Keratinocyte (primary cell): ENCODE measurements at regions not wholly inside any gene's neighbourhood (a gene's known extent, or its start where the extent isn't known, plus 50 kb on each side); places are given as distances from the start of the nearest gene placed in this dataset.

Experiments
- DNase-seq: peaks from one replicate; pipeline ENCODE4 v3.0.0-alpha.2; 2011; ENCODE audit warnings: low read depth, missing footprints, low spot score
- FAIRE-seq: peaks from 2 replicates; lab custom pipeline; 2011; peaks lifted over from hg19 to GRCh38; lab: Jason Lieb, UNC
- H2AFZ ChIP-seq: 2 replicates; pipeline ENCODE4 v1.6.0; 2012; ENCODE audit warnings: low read length, control low read depth, inconsistent platforms; ENCODE audit not compliant: control insufficient read depth
- H3K27ac ChIP-seq: 2 replicates; pipeline ENCODE4 v1.5.1; 2011; ENCODE audit warnings: low read length; ENCODE audit not compliant: control insufficient read depth, insufficient read depth
- H3K27me3 ChIP-seq: 3 replicates; pipeline ENCODE4 v1.6.0; 2011; ENCODE audit warnings: low read length; ENCODE audit not compliant: control insufficient read depth, insufficient read depth; ENCODE audit errors: extremely low read depth
- H3K36me3 ChIP-seq, 2 experiments: 2 replicates in 1 of 2; 3 replicates in 1 of 2; pipeline ENCODE4 v1.5.1; 2011; ENCODE audit warnings: low read length in 2 of 2, mild to moderate bottlenecking in 1 of 2; ENCODE audit not compliant: control insufficient read depth in 2 of 2, insufficient read depth in 2 of 2; ENCODE audit errors: extremely low read depth in 1 of 2
- H3K4me1 ChIP-seq: 3 replicates; pipeline ENCODE4 v1.5.1; 2011; ENCODE audit warnings: low read length; ENCODE audit not compliant: control insufficient read depth, insufficient read depth; ENCODE audit errors: extremely low read depth
- H3K4me2 ChIP-seq: 3 replicates; pipeline ENCODE4 v1.6.0; 2011; ENCODE audit warnings: low read depth, low read length; ENCODE audit not compliant: control insufficient read depth, insufficient read depth; ENCODE audit errors: extremely low read depth
- H3K4me3 ChIP-seq, 3 experiments: fragments of 200-600 bp in 1 of 3; sonication (generic) in 1 of 3; 2 replicates in 2 of 3; 3 replicates in 1 of 3; pipeline ENCODE4 v1.5.1; 2011 to 2016; ENCODE audit warnings: low read length in 3 of 3, mild to moderate bottlenecking in 3 of 3, control low read depth in 2 of 3, inconsistent platforms in 1 of 3, low read depth in 1 of 3, mixed read lengths in 1 of 3, mixed run types in 1 of 3, moderate library complexity in 1 of 3; ENCODE audit not compliant: control insufficient read depth in 2 of 3, insufficient read depth in 2 of 3; ENCODE audit errors: extremely low read depth in 1 of 3
- H3K79me2 ChIP-seq: 2 replicates; pipeline ENCODE4 v1.6.0; 2012; ENCODE audit warnings: low read length; ENCODE audit not compliant: control insufficient read depth, insufficient read depth
- H3K9ac ChIP-seq: 3 replicates; pipeline ENCODE4 v1.6.0; 2011; ENCODE audit warnings: low read length; ENCODE audit not compliant: control insufficient read depth, insufficient read depth; ENCODE audit errors: extremely low read depth
- H3K9me1 ChIP-seq: 3 replicates; pipeline ENCODE4 v1.6.0; 2011; ENCODE audit warnings: low read length; ENCODE audit not compliant: control insufficient read depth, insufficient read depth; ENCODE audit errors: extremely low read depth
- H3K9me3 ChIP-seq: 2 replicates; pipeline ENCODE4 v1.5.1; 2012; ENCODE audit warnings: low read depth, low read length; ENCODE audit not compliant: control insufficient read depth
- H4K20me1 ChIP-seq: 3 replicates; pipeline ENCODE4 v1.6.0; 2011; ENCODE audit warnings: low read length; ENCODE audit not compliant: control insufficient read depth, insufficient read depth; ENCODE audit errors: extremely low read depth
- EZH2 ChIP-seq: IDR thresholded peaks from one replicate; pipeline ENCODE4 v1.6.1; 2012; ENCODE audit warnings: inconsistent platforms, mild to moderate bottlenecking, low read length, moderate library complexity
- dilution Hi-C: fragments of 300-500 bp; cut with MboI; formaldehyde crosslinking; loops from one replicate; pipeline ENCODE4 v1.7.0; 2020; ENCODE audit warnings: low sequenced_read_pairs; ENCODE audit not compliant: extremely low pct_ligation_motif_present
- TF ChIP-seq, protein P1 (sequence below), 3 experiments: IDR thresholded peaks in 1 of 3; conservative IDR thresholded peaks in 1 of 3; optimal IDR thresholded peaks in 1 of 3; 2 replicates in 2 of 3; 3 replicates in 1 of 3; pipeline versions ENCODE3 to v1.5.1; 2011; ENCODE audit warnings: low read length in 3 of 3, mild to moderate bottlenecking in 3 of 3, moderate library complexity in 2 of 3, control low read depth in 1 of 3, inconsistent platforms in 1 of 3; ENCODE audit not compliant: insufficient read depth in 2 of 3; ENCODE audit errors: extremely low read depth in 1 of 3

DNA sequence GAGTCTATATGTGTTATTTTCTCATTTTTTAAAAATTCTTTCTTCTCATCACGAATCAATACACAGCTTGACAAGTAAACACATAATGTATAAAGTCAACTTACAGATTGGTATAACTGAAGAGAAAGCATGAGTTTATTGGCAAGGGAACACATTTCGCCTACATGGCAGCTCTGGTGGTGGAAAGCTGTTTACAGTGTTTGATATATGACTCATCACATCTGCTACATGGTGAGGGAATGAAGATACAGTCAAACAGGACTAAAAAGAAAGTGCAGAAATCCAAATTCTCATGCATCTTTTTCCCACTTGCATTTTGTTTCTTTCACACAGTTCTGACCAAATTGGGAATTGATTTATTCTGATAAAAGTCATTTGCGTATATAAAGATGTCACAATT is 122.2 kb upstream of the ADGRL4 start:
- Histone ChIP-seq H2AFZ (no peak overlapping the region), H3K9me1 (no peaks in the 10 kb centered on the region), H3K4me2 (no peak overlapping the region), H3K27me3 (no peaks in the 10 kb centered on the region), H3K9me3 (no peaks in the 10 kb centered on the region), H3K27ac (no peak overlapping the region), H4K20me1 (no peaks in the 10 kb centered on the region), H3K36me3 (no peaks in the 10 kb centered on the region), H3K9ac (no peak overlapping the region), H3K79me2 (no peaks in the 10 kb centered on the region), H3K4me3 (no peak overlapping the region), H3K4me1 (no peaks in the 10 kb centered on the region)
- TF ChIP-seq, protein P1, sequence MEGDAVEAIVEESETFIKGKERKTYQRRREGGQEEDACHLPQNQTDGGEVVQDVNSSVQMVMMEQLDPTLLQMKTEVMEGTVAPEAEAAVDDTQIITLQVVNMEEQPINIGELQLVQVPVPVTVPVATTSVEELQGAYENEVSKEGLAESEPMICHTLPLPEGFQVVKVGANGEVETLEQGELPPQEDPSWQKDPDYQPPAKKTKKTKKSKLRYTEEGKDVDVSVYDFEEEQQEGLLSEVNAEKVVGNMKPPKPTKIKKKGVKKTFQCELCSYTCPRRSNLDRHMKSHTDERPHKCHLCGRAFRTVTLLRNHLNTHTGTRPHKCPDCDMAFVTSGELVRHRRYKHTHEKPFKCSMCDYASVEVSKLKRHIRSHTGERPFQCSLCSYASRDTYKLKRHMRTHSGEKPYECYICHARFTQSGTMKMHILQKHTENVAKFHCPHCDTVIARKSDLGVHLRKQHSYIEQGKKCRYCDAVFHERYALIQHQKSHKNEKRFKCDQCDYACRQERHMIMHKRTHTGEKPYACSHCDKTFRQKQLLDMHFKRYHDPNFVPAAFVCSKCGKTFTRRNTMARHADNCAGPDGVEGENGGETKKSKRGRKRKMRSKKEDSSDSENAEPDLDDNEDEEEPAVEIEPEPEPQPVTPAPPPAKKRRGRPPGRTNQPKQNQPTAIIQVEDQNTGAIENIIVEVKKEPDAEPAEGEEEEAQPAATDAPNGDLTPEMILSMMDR (optimal IDR thresholded peaks at IDR 0.05 in 1 of 3, IDR thresholded peaks at IDR 0.05 in 1 of 3, conservative IDR thresholded peaks at IDR 0.05 in 1 of 3; ENCODE audit: extremely low read depth in 1 of 3, insufficient read depth in 2 of 3, low read length in 3 of 3) = no peak
- DNase-seq = no peak
- no peak for FAIRE-seq
- dilution Hi-C loops = no loop called here

DNA sequence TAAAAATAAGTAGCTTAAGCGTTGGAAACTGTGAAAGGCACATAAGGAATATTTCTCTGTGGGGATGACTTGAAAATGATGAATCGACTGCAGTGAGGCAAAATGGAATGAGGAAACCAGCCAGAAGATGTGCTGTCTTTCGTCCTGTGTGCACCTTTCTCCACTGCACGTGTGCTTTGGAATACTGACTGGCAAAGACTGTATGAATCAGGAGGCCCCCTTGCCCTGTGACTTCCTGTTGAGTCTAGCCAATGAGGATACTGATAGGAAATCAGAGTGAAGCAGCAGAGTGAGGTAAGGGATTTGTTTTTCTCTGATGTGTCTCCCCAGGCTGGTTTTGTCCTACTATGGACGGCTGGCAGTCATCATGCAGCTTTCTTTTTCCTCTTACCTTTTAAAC is 118.2 kb upstream of the ADGRL4 start:
- H3K9me1 ChIP-seq = no peaks in the 10 kb centered on the region
- H3K27ac ChIP-seq = no peak overlapping the region
- H4K20me1 ChIP-seq = no peaks in the 10 kb centered on the region
- dilution Hi-C loops = no loop called here
- no peaks in the 10 kb centered on the region for H3K4me1 ChIP-seq
- TF ChIP-seq, protein P1 (optimal IDR thresholded peaks at IDR 0.05 in 1 of 3, IDR thresholded peaks at IDR 0.05 in 1 of 3, conservative IDR thresholded peaks at IDR 0.05 in 1 of 3; ENCODE audit: extremely low read depth in 1 of 3, insufficient read depth in 2 of 3, low read length in 3 of 3) = no peak
- TF ChIP-seq EZH2 = no peak
- no peak overlapping the region for H3K4me3 ChIP-seq
- H3K36me3 ChIP-seq = no peaks in the 10 kb centered on the region
- no peaks in the 10 kb centered on the region for H3K27me3 ChIP-seq
- no peak overlapping the region for H2AFZ ChIP-seq
- FAIRE-seq (no peak), DNase-seq (no peak)
- no peak overlapping the region for H3K4me2 ChIP-seq
- H3K79me2 ChIP-seq = no peaks in the 10 kb centered on the region
- no peak overlapping the region for H3K9ac ChIP-seq
- no peaks in the 10 kb centered on the region for H3K9me3 ChIP-seq
